ENCODE measurements at regions not wholly inside any gene's neighbourhood (a gene's known extent, or its start where the extent isn't known, plus 50 kb on each side); places are given as distances from the start of the nearest gene placed in this dataset.
"Not testable (repeated sequence)": the region's sequence is repeated elsewhere in the genome, so short reads cannot be mapped to it uniquely, and the experiment has no call there.

DNA sequence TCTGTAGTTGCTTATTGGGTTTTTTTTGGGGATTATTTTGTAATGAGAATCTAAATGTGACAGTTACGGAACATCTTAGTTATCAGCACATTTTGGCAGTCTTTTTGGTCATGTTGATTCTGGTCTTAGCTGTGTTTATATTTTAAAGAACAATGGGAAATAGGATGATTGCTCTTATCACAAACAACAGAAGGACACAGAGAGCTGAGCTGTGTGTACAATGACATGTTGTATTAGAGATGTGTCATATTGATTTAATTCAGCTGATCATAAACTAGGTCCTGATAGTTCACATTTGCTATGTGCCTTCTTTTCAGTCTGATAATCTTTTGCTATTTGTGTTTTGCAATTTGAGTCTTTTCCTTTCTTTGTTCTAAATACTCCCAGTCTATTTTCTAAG lies 781.7 kb downstream of the TRHDE start:
- no peak for DNase-seq

DNA sequence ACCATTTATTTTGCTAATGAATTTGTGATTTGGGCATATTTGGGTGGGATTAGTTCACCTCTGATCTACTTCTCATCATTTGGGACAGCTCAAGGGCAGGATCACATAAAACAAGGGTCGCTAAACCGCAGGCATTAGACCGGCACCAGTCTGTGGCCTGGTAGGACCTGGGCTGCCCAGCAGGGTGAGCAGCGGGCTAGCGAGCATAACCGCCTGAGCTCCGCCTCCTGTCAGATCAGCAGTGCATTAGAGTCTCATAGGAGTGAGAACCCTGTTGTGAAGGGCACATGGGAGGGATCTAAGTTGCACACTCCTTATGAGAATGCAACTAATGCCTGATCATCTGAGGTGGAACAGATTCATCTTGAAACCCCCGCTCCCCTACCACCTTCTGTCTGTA lies 785.3 kb downstream of the TRHDE start:
- DNase-seq = no peak

- DNase-seq = no peak
These were observed 793.7 kb downstream of the TRHDE start for GRCh38 chr12:73065913-73066312.

- no peak for DNase-seq
These were observed 795.4 kb downstream of the TRHDE start for GRCh38 chr12:73067616-73068015.

GRCh38 chr12:73072214-73072613 lies 800.0 kb downstream of the TRHDE start:
- no peak for DNase-seq

DNA sequence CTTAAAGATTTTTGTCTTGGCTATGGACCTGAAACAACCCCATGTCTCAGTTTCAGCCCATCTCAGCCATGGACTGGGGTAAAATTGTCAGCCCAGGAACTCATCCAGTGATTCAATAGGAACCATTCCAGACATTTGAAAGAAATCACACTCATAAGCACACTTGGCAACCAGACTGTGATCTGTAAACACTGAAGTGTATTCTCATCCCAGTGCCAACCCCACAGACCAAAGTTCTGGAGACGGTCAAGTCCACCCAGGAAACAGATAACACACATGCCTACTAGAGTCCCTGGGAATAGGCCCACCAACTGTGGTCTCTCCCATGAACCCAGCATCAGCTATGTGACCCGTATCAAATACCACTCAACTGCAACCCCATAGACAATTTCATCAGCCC lies 804.6 kb downstream of the TRHDE start:
- no peak for DNase-seq

DNA sequence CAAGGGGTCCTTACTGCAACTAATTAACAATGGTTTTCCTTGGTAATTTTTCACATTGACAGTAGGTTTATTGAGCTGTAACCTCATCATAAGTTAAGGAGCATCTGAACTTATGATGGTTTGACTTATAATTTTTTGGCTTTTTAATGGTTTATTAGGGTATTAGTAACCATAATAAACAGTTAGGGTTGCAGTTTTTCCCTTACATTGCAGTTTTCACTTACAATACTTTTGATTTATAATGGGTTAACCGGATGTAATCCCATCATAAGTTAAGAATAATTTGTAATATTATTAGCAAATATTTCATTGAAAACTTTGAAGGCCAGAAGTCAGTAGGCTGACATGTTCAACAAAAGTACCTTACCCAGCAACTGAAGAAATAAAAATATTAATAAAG lies 811.6 kb downstream of the TRHDE start:
- no peak for DNase-seq

GRCh38 chr12:73106296-73106695 lies 834.1 kb downstream of the TRHDE start:
- no peak for DNase-seq

- no peak for DNase-seq
These were observed 834.7 kb downstream of the TRHDE start for GRCh38 chr12:73106896-73107295.

- DNase-seq = no peak
These were observed 838.6 kb downstream of the TRHDE start for GRCh38 chr12:73110816-73111215.

DNA sequence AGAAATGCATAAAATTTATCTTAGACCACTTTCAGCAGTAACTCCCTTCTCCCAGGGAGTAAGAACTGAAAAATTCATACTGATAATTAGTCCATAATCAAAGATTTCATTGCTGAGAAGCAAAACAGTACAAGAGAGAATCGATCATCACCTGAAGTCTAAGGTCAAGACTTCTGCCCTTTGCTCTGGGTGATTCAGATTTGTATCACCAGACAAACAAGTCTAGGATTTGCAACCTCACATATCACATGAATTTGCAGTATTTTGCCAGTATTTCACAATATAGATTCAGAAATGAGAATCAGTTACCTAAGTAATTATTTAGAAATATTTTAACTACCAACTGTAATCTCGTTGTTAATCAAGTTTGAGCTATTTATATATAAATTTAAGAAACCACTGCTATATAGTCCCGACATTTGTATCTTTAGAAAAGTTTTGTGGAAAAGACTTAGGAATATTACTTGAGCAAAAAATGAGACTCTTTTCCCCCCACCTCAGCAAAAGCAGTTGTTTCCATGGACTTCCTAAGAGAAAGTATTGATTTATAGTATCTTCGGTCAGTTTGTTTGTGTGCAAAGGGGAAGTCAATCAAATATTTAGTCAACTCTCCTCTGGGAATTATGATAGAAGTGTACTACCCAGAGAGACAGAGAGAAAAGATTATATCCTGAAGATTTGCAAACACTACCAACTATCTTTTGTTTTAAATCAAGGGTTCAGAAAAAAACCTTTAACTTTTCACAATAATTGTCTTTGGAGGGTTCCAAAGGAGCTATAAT lies 840.1 kb downstream of the TRHDE start:
- DNase-seq = no peak

- no peak for DNase-seq
These were observed 852.3 kb downstream of the TRHDE start for GRCh38 chr12:73124480-73124879.

DNA sequence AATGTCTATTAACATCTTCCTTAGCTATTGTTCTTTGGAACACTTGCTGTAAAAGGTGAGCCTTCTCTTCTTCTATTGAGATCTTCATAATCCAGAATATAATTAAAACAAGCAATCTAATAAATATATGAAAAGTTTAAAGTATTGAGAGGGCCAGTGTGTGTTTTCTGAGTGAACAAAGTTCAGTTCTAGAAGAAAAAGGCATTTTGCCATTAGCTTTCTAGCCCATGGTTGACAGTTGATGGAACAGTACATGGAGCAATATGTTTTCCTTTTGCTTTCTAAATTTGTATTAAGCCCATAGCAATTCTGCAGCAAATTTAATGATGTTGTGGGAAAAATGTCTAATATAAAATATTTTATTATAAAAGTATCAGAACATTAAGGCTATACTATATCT lies 853.0 kb downstream of the TRHDE start:
- DNase-seq = no peak

DNA sequence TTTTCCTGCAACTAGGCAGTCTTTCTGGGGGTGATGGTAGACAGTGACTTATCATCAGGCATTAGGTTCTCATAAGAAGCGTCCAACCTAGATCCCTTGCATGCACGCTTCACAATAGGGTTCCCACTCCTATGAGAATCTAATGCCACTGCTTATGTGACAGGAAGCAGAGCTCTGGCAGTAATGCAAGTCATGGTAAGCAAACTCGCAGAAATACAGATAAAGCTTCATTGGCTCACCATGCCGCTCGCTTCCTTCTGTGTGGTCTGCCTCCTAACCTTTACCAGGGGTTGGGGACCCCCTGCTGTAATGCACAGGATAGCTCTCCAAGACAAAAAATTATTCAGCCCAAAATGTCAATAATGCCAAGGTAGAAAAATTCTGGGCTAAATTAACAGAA lies 864.2 kb downstream of the TRHDE start:
- no peak for DNase-seq

DNA sequence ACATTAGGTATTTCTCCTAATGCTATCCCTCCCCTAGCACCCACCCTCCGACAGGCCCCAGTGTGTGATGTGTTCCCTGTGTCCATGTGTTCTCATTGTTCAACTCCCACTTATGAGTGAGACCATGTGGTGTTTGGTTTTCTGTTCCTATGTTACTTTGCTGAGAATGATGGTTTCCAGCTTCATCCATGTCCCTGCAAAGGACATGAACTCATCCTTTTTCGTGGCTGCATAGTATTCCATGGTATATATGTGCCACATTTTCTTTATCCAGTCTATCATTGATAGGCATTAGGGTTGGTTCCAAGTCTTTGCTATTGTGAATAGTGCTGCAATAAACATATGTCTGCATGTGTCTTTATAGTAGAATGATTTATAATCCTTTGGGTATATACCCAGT lies 867.5 kb downstream of the TRHDE start:
- not testable (repeated sequence) for DNase-seq

DNA sequence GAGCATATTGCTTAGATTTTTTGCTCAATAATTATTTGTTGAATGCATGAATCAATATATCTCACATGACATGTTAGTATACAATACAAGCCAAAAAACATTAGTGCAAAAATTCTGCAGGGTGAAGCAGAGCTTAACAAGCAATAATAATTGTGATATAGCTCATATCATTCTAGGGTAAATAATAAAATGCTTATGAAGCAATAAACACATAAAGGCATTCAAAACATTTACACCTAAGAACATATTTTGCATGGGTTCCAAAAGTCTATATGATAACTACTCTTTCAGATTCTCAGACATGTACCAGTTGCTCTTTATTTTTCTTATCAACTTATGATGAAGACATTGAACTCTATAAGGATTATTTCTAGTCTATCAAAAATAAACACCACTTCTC lies 886.2 kb downstream of the TRHDE start:
- DNase-seq = no peak

- DNase-seq = no peak
These were observed 887.8 kb downstream of the TRHDE start for GRCh38 chr12:73159954-73160353.

- DNase-seq = no peak
These were observed 889.8 kb downstream of the TRHDE start for GRCh38 chr12:73161970-73162369.

- DNase-seq = no peak
These were observed 908.6 kb downstream of the TRHDE start for GRCh38 chr12:73180734-73181133.

- no peak for DNase-seq
These were observed 909.1 kb downstream of the TRHDE start for GRCh38 chr12:73181244-73181643.

- no peak for DNase-seq
These were observed 913.2 kb downstream of the TRHDE start for GRCh38 chr12:73185403-73185802.

DNA sequence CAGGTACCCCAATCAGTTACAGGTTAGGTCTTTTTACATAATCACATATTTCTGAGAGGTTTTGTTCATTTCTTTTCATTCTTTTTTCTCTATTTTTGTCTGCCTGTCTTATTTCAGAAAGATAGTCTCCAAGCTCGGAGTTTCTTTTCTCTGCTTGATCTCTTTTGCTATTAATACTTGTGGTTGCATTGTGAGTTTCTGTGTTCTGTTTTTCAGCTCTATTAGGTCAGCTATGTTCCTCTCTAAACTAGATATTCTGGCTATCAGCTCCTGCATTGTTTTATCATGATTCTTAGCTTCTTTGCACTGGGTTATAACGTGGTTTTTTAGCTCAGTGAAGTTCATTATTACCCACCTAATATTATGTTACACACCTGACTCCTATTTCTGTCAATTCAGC lies 914.1 kb downstream of the TRHDE start:
- DNase-seq = no peak

DNA sequence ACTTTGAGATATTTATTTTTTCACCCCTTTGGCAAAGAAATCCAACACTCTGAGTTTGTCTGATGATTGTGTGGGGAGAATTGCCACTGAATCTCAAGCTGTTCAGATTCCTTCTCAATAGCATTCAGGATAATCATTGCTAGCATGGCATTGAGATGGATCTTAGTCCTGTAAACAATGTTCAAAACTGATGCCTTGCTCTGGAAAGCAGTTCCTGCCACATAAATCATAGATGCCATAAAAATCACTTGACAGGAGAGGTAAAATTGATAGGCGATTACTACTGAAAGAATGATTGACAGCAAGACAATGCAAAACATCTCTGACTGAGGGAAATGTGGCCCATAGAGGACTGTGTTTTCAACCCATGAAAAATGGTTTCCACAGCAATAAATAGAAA lies 915.6 kb downstream of the TRHDE start:
- no peak for DNase-seq

DNA sequence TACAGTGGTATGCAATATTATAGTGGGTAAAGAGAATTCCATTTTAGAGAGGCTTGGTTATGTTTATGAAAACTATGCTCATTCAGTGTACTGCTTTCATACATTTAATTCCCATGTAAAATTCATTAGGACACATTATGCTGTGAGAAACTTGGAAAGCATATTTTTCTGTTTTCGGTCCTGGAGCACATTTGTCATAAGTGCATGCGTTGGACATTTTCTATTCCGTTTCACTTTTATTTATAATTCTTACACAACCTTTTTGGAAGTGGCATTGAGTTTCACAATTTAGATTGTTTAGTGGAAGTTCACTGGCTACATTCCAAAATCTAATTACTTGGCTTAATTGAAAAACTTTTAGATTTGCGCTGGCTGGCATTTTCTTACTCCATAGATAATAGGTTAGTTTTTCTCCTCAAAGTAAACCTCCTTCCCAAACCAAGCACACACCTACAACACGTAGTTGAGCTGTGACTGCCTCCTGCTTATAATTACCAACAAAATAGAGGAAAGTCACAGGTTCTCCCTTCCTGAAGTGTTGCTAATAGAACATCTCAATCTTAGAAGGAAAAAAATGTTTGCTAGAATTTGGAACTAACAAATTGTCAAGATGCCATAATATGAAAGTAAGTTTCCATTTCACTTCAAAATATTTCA lies 938.5 kb downstream of the TRHDE start:
- DNase-seq = no peak

DNA sequence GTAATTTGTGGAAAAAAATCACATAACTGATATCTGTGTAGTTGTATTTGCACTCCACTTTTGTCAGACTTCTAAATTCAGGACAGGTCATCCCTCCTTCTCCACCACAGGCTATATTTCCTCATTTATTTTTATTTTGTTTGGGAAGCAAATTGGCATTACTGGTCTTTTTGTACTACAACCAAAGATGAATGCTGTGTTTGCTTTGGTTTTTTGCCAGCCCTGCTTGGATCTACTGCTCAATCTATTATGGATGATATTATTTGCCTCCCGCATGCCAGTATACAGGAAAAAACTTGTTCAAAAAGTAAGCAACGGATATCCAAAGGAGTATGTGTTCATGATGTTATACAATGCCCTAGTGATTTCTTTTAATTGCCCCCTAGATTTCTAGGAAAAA lies 948.8 kb downstream of the TRHDE start:
- peak; percentile 20 for DNase-seq

Measured in NCI-H2029 treated with DMSO at 0.1 percent for 48 hours (cell line).